ENCODE measurements at regions not wholly inside any gene's neighbourhood (a gene's known extent, or its start where the extent isn't known, plus 50 kb on each side); places are given as distances from the start of the nearest gene placed in this dataset.

DNA sequence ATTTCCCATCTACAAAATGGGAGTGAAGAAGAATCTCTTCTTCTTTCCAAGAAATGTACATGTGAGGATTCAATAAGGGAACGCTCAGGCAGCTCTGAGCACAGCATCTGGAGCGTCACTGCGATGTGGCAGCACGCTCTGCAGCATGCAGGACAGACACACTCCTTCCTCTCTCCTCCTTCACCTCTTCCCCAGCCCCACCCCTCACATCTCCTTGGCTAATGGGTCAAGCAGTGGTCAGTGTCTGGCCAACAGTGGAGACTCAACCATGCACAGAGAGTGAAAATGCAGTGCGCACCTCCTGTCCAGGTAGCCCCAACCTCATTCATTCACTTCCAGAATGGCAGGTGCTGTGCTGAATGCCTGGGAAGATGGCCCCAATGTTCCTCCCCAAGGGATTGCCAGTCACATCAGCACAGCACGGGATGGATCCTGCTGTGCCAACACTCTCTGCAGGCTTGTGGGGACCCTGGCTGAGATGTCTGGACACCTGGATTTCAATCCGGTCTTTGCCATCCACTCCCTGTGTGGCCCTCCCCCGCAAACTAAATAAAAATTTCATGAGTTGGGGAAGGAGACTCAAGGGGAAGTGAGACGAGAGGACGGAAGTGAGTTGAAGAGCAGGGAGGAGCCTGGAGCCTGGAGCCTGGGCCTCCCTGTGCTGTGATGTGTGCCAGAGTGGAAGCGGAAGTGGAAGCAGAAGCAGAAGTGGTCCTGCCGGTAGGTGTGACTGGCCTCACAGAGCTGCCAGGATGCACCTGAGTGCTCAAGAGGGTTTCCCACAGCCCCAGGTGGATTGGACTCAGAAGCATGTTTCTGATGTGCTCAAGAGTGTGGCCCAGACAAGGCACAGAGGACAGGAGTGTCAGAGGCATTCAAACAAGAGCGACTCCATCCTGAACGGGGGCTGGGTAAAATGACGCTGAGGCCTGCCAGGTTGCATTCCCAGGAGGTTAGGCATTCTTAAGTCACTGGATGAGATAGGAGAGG is 163.9 kb downstream of the SMAD6 start:
- H3K9me3 ChIP-seq (replicated peaks in 1 of 2; ENCODE audit: control insufficient read depth in 2 of 2, insufficient read depth in 1 of 2, low read depth in 1 of 2, low read length in 2 of 2), result no peaks in the 10 kb centered on the region
- no peaks in the 10 kb centered on the region for H3K79me1 ChIP-seq (ENCODE audit: low read depth, low read length)
- DNase-seq (ENCODE audit: low spot score), result no peak
- no peak overlapping the region for H3K4me2 ChIP-seq (ENCODE audit: insufficient read depth, low read length, poor library complexity, severe bottlenecking)
- H2AFZ ChIP-seq (ENCODE audit: low read length), result peak overlapping the region; percentile 24
- H3K14ac ChIP-seq (ENCODE audit: low read length), result no peak overlapping the region
- H2BK15ac ChIP-seq (ENCODE audit: low read length), result peak overlapping the region; percentile 11
- H3K27me3 ChIP-seq (ENCODE audit: control insufficient read depth in 3 of 3, insufficient read depth in 3 of 3, low read depth in 1 of 3, low read length in 3 of 3), result no peaks in the 10 kb centered on the region
- H3K18ac ChIP-seq (ENCODE audit: low read length), result peak overlapping the region; percentile 70
- WGBS, 2 donors (ENCODE audit: extremely low coverage in 2 of 2, insufficient read length in 2 of 2, insufficient replicate concordance in 1 of 2), result no CpG with 5 or more reads among the region's 15 CpGs
- H4K91ac ChIP-seq (ENCODE audit: low read depth, low read length, poor library complexity), result no peak overlapping the region
- no peak overlapping the region for H3K4ac ChIP-seq (ENCODE audit: low read length)
- H2BK120ac ChIP-seq (ENCODE audit: low read depth, low read length), result no peak overlapping the region
- H2BK5ac ChIP-seq (ENCODE audit: low read length), result no peak overlapping the region
- no peak overlapping the region for H3K27ac ChIP-seq (replicated peaks; ENCODE audit: low read length)
- H3K36me3 ChIP-seq (replicated peaks in 1 of 2; ENCODE audit: control insufficient read depth in 2 of 2, insufficient read depth in 2 of 2, low read length in 2 of 2), result no peaks in the 10 kb centered on the region
- H4K8ac ChIP-seq (ENCODE audit: low read depth, low read length), result no peak overlapping the region
- H3K9ac ChIP-seq (ENCODE audit: low read depth, low read length, poor library complexity), result no peak overlapping the region
- H3K4me1 ChIP-seq (ENCODE audit: control insufficient read depth in 2 of 2, insufficient read depth in 1 of 2, low read depth in 1 of 2, low read length in 2 of 2), result peaks cover 3 to 6% of the 10 kb centered on the region in 2 donors
- peak overlapping the region; percentile 27 for H2AK5ac ChIP-seq (ENCODE audit: low read depth, low read length)
- no peak overlapping the region for H2BK12ac ChIP-seq (ENCODE audit: low read length)
- no peak overlapping the region for H3K23ac ChIP-seq (ENCODE audit: low read depth, low read length, poor library complexity)
- H3K4me3 ChIP-seq (ENCODE audit: low read length in 2 of 2), result peak overlapping the region in 1 of 2 donors; percentile 39

DNA sequence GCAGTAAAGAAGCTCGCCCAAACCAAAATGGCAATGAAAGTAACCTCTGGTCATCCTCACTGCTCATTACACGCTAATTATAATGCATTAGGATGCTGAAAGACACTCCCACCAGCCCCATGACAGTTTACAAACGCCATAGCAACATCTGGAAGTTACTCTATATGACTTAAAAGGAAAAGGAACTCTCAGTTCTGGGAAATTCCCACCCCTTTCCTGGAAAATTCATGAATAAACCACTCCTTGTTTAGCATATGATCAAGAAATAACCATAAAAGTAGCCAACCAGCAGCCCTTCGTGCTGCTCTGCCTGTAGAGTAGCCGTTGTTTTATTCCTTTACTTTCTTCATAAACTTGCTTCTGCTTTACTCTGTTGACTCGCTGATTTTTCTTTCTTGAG is 164.6 kb downstream of the SMAD6 start:
- H3K36me3 ChIP-seq (replicated peaks in 1 of 2; ENCODE audit: control insufficient read depth in 2 of 2, insufficient read depth in 2 of 2, low read length in 2 of 2), result no peaks in the 10 kb centered on the region
- H3K79me1 ChIP-seq (ENCODE audit: low read depth, low read length), result no peaks in the 10 kb centered on the region
- no peaks in the 10 kb centered on the region for H3K27me3 ChIP-seq (ENCODE audit: control insufficient read depth in 3 of 3, insufficient read depth in 3 of 3, low read depth in 1 of 3, low read length in 3 of 3)
- H2BK5ac ChIP-seq (ENCODE audit: low read length), result no peak overlapping the region
- H2BK12ac ChIP-seq (ENCODE audit: low read length), result no peak overlapping the region
- H3K27ac ChIP-seq (replicated peaks; ENCODE audit: low read length), result no peak overlapping the region
- no peak overlapping the region for H3K14ac ChIP-seq (ENCODE audit: low read length)
- no peak overlapping the region for H3K18ac ChIP-seq (ENCODE audit: low read length)
- no peak overlapping the region for H2BK120ac ChIP-seq (ENCODE audit: low read depth, low read length)
- H3K9me3 ChIP-seq (replicated peaks in 1 of 2; ENCODE audit: control insufficient read depth in 2 of 2, insufficient read depth in 1 of 2, low read depth in 1 of 2, low read length in 2 of 2), result no peaks in the 10 kb centered on the region
- no peak for DNase-seq (ENCODE audit: low spot score)
- no peak overlapping the region for H3K4ac ChIP-seq (ENCODE audit: low read length)
- H3K4me2 ChIP-seq (ENCODE audit: insufficient read depth, low read length, poor library complexity, severe bottlenecking), result no peak overlapping the region
- no peak overlapping the region for H3K4me3 ChIP-seq (ENCODE audit: low read length in 2 of 2)
- H2AK5ac ChIP-seq (ENCODE audit: low read depth, low read length), result no peak overlapping the region
- no peak overlapping the region for H3K9ac ChIP-seq (ENCODE audit: low read depth, low read length, poor library complexity)
- H3K4me1 ChIP-seq (ENCODE audit: control insufficient read depth in 2 of 2, insufficient read depth in 1 of 2, low read depth in 1 of 2, low read length in 2 of 2), result peaks cover 3 to 6% of the 10 kb centered on the region in 2 donors
- H3K23ac ChIP-seq (ENCODE audit: low read depth, low read length, poor library complexity), result no peak overlapping the region
- no peak overlapping the region for H2BK15ac ChIP-seq (ENCODE audit: low read length)
- no peak overlapping the region for H4K91ac ChIP-seq (ENCODE audit: low read depth, low read length, poor library complexity)
- no peak overlapping the region for H4K8ac ChIP-seq (ENCODE audit: low read depth, low read length)
- WGBS, 2 donors (ENCODE audit: extremely low coverage in 2 of 2, insufficient read length in 2 of 2, insufficient replicate concordance in 1 of 2), result no CpG with 5 or more reads among the region's 6 CpGs
- no peak overlapping the region for H2AFZ ChIP-seq (ENCODE audit: low read length)

DNA sequence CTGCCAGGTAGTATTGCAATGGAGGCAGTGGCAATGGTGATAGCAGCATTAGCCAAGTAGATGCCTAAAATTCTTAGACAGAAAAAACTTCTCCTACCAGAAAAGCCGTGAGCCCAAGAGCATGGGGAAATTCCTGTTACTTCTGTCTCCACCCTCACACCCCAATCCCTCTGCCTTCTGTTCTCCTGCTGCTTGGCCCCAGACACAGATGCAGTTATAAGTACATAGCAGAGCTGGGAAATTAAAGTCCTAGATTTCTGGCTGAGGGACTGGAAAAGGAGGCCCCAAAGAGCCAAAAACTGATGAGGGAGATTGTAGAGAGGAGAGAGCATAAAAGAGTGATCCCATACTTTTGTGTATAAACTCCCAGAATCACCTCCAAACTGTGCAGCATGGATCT is 166.9 kb downstream of the SMAD6 start:
- Histone ChIP-seq H2AK5ac (ENCODE audit: low read depth, low read length) (no peak overlapping the region), H3K4me2 (ENCODE audit: insufficient read depth, low read length, poor library complexity, severe bottlenecking) (no peak overlapping the region), H3K4me1 (ENCODE audit: control insufficient read depth in 2 of 2, insufficient read depth in 1 of 2, low read depth in 1 of 2, low read length in 2 of 2) (peaks cover 3 to 4% of the 10 kb centered on the region in 2 donors), H3K9me3 (replicated peaks in 1 of 2; ENCODE audit: control insufficient read depth in 2 of 2, insufficient read depth in 1 of 2, low read depth in 1 of 2, low read length in 2 of 2) (no peaks in the 10 kb centered on the region), H3K23ac (ENCODE audit: low read depth, low read length, poor library complexity) (no peak overlapping the region), H3K36me3 (replicated peaks in 1 of 2; ENCODE audit: control insufficient read depth in 2 of 2, insufficient read depth in 2 of 2, low read length in 2 of 2) (no peaks in the 10 kb centered on the region), H2AFZ (ENCODE audit: low read length) (no peak overlapping the region), H2BK15ac (ENCODE audit: low read length) (no peak overlapping the region), H4K8ac (ENCODE audit: low read depth, low read length) (no peak overlapping the region), H2BK5ac (ENCODE audit: low read length) (no peak overlapping the region), H3K18ac (ENCODE audit: low read length) (no peak overlapping the region), H3K4ac (ENCODE audit: low read length) (no peak overlapping the region), H4K91ac (ENCODE audit: low read depth, low read length, poor library complexity) (no peak overlapping the region), H3K4me3 (ENCODE audit: low read length in 2 of 2) (no peak overlapping the region), H2BK12ac (ENCODE audit: low read length) (no peak overlapping the region), H3K14ac (ENCODE audit: low read length) (no peak overlapping the region), H2BK120ac (ENCODE audit: low read depth, low read length) (no peak overlapping the region), H3K27me3 (ENCODE audit: control insufficient read depth in 3 of 3, insufficient read depth in 3 of 3, low read depth in 1 of 3, low read length in 3 of 3) (peaks cover 0 to 7% (median 0%) of the 10 kb centered on the region in 3 experiments), H3K27ac (replicated peaks; ENCODE audit: low read length) (no peak overlapping the region), H3K9ac (ENCODE audit: low read depth, low read length, poor library complexity) (no peak overlapping the region), H3K79me1 (ENCODE audit: low read depth, low read length) (no peaks in the 10 kb centered on the region)
- WGBS, 2 donors (ENCODE audit: extremely low coverage in 2 of 2, insufficient read length in 2 of 2, insufficient replicate concordance in 1 of 2), result no CpG with 5 or more reads among the region's 1 CpG
- no peak for DNase-seq (ENCODE audit: low spot score)

DNA sequence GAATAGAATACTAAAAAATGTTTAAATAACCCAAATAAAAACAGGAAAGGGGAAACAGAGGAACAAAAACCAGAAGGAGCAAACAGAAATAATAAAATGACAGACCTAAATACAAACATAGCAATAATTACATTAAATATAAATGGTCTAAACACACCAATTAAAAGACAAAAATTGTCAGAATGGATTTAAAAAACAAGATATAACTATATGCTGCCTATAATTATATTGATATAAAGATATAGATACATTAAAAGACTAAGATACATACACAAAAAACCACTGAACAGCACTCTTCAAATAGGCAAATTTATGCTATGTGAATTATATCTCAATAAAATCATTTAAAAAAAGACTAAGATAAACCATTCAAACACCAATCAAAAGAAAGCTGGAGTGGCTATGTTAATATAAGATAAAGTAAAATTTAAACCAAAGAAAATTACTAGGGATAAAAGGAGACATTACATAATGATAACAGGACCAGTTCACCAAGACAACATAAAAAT is 168.9 kb downstream of the SMAD6 start:
- Histone ChIP-seq H3K9me3 (replicated peaks in 1 of 2; ENCODE audit: control insufficient read depth in 2 of 2, insufficient read depth in 1 of 2, low read depth in 1 of 2, low read length in 2 of 2) (no peaks in the 10 kb centered on the region), H3K27me3 (ENCODE audit: control insufficient read depth in 3 of 3, insufficient read depth in 3 of 3, low read depth in 1 of 3, low read length in 3 of 3) (peaks cover 0 to 7% (median 0%) of the 10 kb centered on the region in 3 experiments), H2AK5ac (ENCODE audit: low read depth, low read length) (no peak overlapping the region), H3K9ac (ENCODE audit: low read depth, low read length, poor library complexity) (no peak overlapping the region), H4K8ac (ENCODE audit: low read depth, low read length) (no peak overlapping the region), H3K4me1 (ENCODE audit: control insufficient read depth in 2 of 2, insufficient read depth in 1 of 2, low read depth in 1 of 2, low read length in 2 of 2) (peaks cover 3 to 4% of the 10 kb centered on the region in 2 donors), H3K27ac (replicated peaks; ENCODE audit: low read length) (no peak overlapping the region), H3K14ac (ENCODE audit: low read length) (no peak overlapping the region), H3K4me3 (ENCODE audit: low read length in 2 of 2) (no peak overlapping the region), H2BK120ac (ENCODE audit: low read depth, low read length) (no peak overlapping the region), H2BK12ac (ENCODE audit: low read length) (no peak overlapping the region), H2BK5ac (ENCODE audit: low read length) (no peak overlapping the region), H3K18ac (ENCODE audit: low read length) (no peak overlapping the region), H3K36me3 (replicated peaks in 1 of 2; ENCODE audit: control insufficient read depth in 2 of 2, insufficient read depth in 2 of 2, low read length in 2 of 2) (no peaks in the 10 kb centered on the region), H2BK15ac (ENCODE audit: low read length) (no peak overlapping the region), H3K4me2 (ENCODE audit: insufficient read depth, low read length, poor library complexity, severe bottlenecking) (no peak overlapping the region), H2AFZ (ENCODE audit: low read length) (no peak overlapping the region), H3K79me1 (ENCODE audit: low read depth, low read length) (no peaks in the 10 kb centered on the region), H3K4ac (ENCODE audit: low read length) (no peak overlapping the region), H4K91ac (ENCODE audit: low read depth, low read length, poor library complexity) (no peak overlapping the region), H3K23ac (ENCODE audit: low read depth, low read length, poor library complexity) (no peak overlapping the region)
- DNase-seq (ENCODE audit: low spot score), result no peak
